ENCODE measurements at regions not wholly inside any gene's neighbourhood (a gene's known extent, or its start where the extent isn't known, plus 50 kb on each side); places are given as distances from the start of the nearest gene placed in this dataset.

DNA sequence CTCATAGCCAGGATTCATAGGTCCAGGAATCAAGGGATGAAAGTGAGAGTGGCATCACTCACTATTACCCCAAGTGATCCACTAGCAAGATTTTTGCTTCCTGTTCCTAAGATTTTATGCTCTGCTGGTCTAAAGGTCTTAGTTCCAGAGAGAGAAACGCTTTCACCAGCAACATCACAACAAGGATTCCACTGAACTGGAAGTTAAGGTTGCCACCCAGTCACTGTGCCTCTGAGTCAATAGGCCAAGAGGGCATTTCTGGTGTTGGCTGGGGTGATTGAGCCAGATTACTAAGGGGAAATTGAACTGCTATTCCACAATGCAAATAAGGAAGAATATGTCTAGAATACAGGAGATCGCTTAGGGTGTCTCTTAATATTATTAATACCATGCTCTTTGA is 142.5 kb upstream of the ARID2 start:
- no peak for DNase-seq (ENCODE audit: low read depth)

DNA sequence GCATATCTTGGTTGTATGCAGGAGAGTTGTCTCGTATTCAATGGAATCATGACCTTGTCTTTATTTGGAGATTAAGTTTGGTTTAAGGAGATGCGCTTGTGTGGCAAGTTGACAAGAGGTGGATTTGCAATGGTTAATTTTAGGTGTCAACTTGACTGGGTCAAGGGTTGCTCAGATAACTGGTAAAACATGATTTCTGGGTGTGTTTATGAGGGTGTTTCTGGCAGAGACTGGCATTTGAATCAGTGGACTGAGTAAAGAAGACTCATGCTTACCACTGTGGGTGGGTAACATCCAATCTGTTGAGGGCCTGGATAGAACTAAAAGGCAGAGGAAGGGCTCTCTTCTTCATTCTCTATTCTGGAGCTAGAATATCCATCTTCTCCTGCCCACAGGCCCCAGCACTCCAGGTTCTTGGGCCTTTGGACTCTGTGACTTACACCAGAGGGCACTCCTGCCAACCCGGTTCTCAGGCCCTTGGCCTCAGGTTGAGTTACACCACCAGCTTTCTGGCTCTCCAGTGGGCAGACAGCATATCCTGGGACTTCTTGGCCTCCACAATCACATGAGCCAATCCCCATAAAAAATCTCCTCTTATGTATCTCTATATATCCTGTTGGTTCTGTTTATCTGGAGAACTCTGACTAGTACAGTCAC is 141.5 kb upstream of the ARID2 start:
- no peak for DNase-seq (ENCODE audit: low read depth)

GRCh38 chr12:45590646-45591045 is 138.9 kb upstream of the ARID2 start:
- no peak for DNase-seq (ENCODE audit: low read depth)

DNA sequence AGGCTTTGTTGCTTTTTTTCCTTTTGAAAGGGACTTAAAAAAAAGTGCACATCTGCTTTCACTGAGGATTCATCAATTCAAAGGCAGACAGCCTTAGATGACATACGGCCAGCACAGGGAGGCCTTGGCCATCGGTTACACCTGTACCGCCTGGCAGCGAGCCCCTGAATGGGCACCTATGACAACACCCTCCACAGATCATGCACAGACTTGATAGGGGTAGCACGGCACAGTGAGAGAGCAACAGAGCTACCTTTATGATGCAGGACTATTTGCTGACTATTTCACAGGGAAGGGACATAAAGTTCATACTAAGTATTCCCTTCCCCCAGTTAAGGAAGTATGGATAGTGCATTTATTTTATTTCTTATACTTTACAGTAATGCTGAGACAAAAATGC is 137.9 kb upstream of the ARID2 start:
- no peak for DNase-seq (ENCODE audit: low read depth)

DNA sequence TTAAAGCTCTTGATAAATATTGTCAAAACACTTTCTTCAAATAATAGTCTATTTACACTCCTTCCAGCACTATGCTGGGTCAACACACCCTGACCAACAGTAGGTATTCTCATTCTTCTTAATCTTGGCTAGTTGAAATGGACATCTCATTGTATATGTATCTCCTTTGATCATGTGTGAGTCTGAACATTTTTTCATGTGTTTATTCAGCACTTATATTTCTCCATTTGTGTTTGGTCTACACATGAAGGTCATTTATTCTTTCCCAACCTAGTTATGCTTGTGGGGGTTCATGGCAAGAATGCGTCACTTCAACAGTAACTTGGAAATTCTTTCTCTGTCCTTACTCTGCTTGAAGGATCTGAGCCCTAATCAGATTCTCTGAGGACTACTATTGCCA is 133.1 kb upstream of the ARID2 start:
- no peak for DNase-seq (ENCODE audit: low read depth)

- DNase-seq (ENCODE audit: low read depth) = no peak
These were observed 131.2 kb upstream of the ARID2 start for GRCh38 chr12:45598336-45598735.

DNA sequence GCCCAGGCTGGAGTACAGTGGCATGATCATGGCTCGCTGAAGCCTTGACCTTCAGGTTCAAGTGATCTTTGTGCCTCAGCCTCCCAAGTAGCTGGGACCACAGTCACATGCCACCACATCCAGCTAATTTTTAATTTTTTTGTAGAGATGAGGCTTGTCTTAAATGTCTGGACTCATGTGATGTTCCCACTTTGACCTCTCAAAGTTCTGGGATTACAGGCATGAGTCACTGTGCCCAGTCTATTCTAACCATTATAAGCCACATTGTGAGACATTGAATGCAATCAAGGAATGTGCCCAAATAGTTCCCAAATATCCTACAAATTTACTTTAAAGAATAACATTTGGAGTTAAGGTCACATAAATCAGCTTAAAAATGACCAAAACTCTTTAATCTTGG is 130.7 kb upstream of the ARID2 start:
- no peak for DNase-seq (ENCODE audit: low read depth)

- no peak for DNase-seq (ENCODE audit: low read depth)
These were observed 130.3 kb upstream of the ARID2 start for GRCh38 chr12:45599196-45599595.

GRCh38 chr12:45601390-45601789 is 128.1 kb upstream of the ARID2 start:
- no peak for DNase-seq (ENCODE audit: low read depth)

DNA sequence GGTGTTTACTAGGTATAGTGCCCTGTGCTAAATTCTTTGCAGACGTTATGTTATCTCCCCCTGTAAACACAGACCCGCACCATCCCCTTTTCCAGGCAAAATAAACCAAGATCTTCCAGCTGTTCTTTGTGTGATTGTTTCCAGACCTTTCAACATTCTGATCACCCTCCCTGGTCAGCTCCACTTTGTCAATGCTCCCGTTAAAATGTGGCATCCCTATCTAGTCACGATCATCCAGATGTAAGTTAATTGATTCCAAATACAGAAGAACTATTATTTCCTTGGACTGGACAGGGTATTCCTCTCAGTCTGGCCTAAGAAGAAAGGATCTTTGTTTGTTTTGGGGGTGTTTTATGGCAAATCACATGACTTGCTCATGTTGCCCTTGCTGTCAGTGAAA is 127.6 kb upstream of the ARID2 start:
- no peak for DNase-seq (ENCODE audit: low read depth)

DNA sequence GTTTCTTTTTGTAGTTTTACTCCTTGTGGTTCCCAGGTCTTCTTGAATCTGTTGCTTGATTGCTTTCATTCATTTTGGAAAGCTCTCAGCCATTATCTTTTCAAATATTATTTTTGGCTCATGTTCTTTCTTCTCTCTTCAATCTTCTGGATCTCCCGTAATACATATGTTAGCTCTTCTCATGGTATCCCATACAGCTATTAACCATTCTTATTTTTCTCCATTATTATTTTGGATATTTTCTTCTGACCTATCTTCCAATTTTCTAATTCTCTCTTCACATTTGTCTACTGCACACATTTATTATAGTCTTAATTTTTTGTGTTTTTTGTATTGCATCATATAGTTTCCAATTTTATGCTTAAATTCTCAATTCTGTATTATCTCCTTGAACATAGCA is 123.9 kb upstream of the ARID2 start:
- no peak for DNase-seq (ENCODE audit: low read depth)

DNA sequence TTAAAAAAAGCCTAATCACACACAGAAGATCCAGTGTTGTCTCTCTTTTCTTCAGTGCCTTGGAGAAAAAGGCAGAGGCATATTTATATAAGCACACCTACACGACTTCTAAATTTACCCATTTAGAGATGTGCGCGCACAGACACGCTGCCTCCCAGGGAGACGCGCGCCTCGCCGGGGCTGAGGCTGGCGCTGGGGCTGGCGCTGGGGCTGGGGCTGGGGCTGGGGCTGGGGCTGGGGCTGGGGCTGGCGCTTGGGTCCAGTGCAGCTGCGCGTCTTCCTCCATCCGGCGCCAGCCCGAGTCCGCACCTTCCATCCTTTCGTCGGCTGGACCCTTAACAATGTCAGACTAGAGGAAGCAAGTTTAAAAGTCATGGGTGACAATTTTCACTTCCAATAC is 118.4 kb upstream of the ARID2 start:
- DNase-seq (ENCODE audit: low read depth) = no peak

DNA sequence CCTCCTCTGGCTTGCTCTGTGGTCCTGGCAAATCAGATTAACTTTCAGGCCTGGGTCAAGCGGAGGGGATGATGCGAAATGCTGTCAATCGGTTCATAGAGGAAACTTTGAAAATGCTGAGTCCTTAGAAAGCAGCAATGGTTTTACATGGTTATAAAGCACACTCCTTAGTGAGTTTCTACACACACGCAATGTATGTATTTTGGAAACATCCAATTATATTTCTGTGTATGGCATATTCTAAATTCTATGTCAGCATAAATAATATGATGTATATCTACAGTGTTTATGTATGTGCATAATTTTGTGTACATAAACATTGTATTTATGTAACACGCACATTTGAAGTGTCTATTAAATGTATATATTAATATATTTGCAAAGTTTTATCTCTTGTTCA is 118.0 kb upstream of the ARID2 start:
- no peak for DNase-seq (ENCODE audit: low read depth)

GRCh38 chr12:45612044-45612794 is 117.3 kb upstream of the ARID2 start:
- no peak for DNase-seq (ENCODE audit: low read depth)

DNA sequence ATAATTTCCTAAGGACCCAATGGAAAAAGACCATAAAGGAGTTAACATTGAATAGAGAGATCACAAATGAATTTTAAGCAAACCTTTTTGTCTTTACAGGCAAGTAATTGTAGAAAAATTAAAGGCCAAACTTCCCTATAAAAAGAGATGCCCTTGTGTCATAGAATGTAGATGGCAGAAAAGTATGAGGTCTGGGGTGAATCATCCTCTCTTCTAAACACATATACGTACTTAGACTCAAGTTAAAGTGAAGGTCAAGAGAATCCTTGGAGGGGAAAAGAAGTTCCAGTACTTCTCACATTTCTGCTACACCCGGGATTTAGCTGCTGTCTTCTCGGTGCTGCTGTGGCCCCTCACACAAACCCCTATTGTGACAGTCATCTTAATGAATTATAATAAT is 116.2 kb upstream of the ARID2 start:
- DNase-seq (ENCODE audit: low read depth) = no peak

DNA sequence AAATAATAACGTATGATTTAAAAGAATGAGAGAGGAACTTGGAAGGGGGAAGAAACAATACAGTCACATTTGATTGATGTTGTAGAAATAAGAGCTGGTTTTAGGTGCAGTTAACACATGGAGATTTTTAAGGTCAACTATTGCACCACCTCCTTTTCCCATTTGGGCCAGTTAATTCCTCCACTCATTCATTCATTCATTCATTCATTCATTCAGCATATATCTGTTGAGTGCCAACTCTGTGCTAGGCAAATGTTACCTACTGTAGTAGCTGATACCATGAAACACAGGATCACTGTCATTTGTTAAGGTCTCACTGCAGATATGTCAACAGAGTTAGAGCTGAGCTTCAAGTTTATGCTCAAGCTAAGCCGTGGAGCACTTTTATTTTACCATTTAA is 115.7 kb upstream of the ARID2 start:
- no peak for DNase-seq (ENCODE audit: low read depth)

DNA sequence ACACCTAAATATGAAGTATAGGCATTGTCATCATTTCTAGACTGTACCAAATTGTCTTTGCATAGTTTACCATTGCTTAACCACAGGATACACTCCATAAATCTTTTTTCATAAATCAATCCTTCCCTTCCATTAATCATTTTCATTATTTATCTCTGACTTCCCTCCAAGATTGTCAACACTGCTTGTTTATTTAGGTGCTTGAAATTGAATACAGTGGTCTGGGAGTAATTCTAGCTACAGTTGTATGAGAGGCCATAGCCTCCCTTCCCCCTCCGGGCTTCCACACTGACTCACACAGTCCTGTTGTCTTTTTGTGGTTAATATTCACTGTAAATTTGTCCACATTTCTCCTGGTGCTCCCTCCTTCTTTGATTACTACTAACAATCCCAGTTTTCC is 114.2 kb upstream of the ARID2 start:
- no peak for DNase-seq (ENCODE audit: low read depth)

GRCh38 chr12:45619736-45620135 is 109.8 kb upstream of the ARID2 start:
- DNase-seq (ENCODE audit: low read depth) = no peak

- DNase-seq (ENCODE audit: low read depth) = no peak
These were observed 107.8 kb upstream of the ARID2 start for GRCh38 chr12:45621703-45622102.

GRCh38 chr12:45622210-45622937 is 107.1 kb upstream of the ARID2 start:
- DNase-seq (ENCODE audit: low read depth) = no peak

GRCh38 chr12:45623221-45623620 is 106.3 kb upstream of the ARID2 start:
- DNase-seq (ENCODE audit: low read depth) = no peak

DNA sequence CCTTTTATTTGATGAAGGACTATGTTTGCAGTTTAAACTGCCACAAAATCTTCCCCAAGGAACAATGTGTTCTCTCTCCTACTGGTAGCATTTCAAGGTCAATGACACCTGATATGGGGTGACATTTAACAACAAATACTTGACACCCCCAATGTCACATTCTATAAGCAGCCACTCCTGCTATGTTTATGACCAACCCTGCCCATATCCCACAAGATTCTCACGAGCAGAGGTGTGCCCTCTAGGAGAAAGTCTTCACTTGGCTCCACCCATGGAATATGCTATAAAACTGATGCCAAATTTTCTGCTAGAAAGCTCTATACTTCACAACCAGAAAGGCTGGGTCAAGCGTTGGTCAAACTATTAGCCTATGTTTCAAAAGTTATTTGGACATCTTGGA is 105.6 kb upstream of the ARID2 start:
- no peak for DNase-seq (ENCODE audit: low read depth)

GRCh38 chr12:45626965-45627364 is 102.5 kb upstream of the ARID2 start:
- DNase-seq (ENCODE audit: low read depth) = no peak
